IMR-90 (cell line): ENCODE measurements at regions not wholly inside any gene's neighbourhood (a gene's known extent, or its start where the extent isn't known, plus 50 kb on each side); places are given as distances from the start of the nearest gene placed in this dataset.

Experiments used
- BHLHE40 ChIP-seq: fragments of 150-350 bp; IDR thresholded peaks from 2 replicates; pipeline ENCODE4 v1.6.1; 2016; ENCODE audit warnings: mild to moderate bottlenecking, low read depth, low read length
- CEBPB ChIP-seq: IDR thresholded peaks from 2 replicates; pipeline ENCODE4 v1.6.1; 2012; ENCODE audit warnings: low read depth, low read length, improper control_type of control experiment
- CHD1 ChIP-seq: IDR thresholded peaks from 2 replicates; pipeline ENCODE4 v1.6.1; 2012; ENCODE audit warnings: low read depth, low read length, improper control_type of control experiment
- CTCF ChIP-seq: conservative IDR thresholded peaks from 2 replicates; pipeline ENCODE4 v1.5.1; 2012; ENCODE audit warnings: mild to moderate bottlenecking, low read depth, low read length, improper control_type of control experiment
- FOS ChIP-seq: fragments of 150-350 bp; IDR thresholded peaks from 2 replicates; pipeline ENCODE4 v1.6.1; 2016; ENCODE audit warnings: low read depth, low read length
- MAFK ChIP-seq: IDR thresholded peaks from 2 replicates; pipeline ENCODE4 v1.6.1; 2012; ENCODE audit warnings: low read depth, low read length, improper control_type of control experiment
- MAZ ChIP-seq: IDR thresholded peaks from 2 replicates; pipeline ENCODE4 v1.6.1; 2012; ENCODE audit warnings: low read depth, mild to moderate bottlenecking, low read length, improper control_type of control experiment, moderate library complexity, borderline replicate concordance
- MXI1 ChIP-seq: IDR thresholded peaks from 2 replicates; pipeline ENCODE4 v1.6.1; 2012; ENCODE audit warnings: low read depth, mild to moderate bottlenecking, low read length, moderate library complexity, borderline replicate concordance
- POLR2A ChIP-seq: IDR thresholded peaks from 2 replicates; pipeline ENCODE4 v1.6.1; 2012; ENCODE audit warnings: mild to moderate bottlenecking, low read depth, low read length
- RAD21 ChIP-seq: IDR thresholded peaks from 2 replicates; pipeline ENCODE4 v1.6.1; 2012; ENCODE audit warnings: low read length, improper control_type of control experiment
- RCOR1 ChIP-seq: IDR thresholded peaks from 2 replicates; pipeline ENCODE4 v1.6.1; 2012; ENCODE audit warnings: mild to moderate bottlenecking, low read length, improper control_type of control experiment; ENCODE audit not compliant: insufficient replicate concordance
- RFX5 ChIP-seq: IDR thresholded peaks from 2 replicates; pipeline ENCODE4 v1.8.0; 2012; ENCODE audit warnings: low read depth, mild to moderate bottlenecking, low read length, moderate library complexity
- SMC3 ChIP-seq: fragments of 150-350 bp; IDR thresholded peaks from 2 replicates; pipeline ENCODE4 v1.6.1; 2016; ENCODE audit warnings: low read depth, mild to moderate bottlenecking, antibody characterized with exemption, low read length, moderate library complexity
- USF2 ChIP-seq: fragments of 150-350 bp; IDR thresholded peaks from 2 replicates; pipeline ENCODE4 v1.6.1; 2017; ENCODE audit warnings: mild to moderate bottlenecking, antibody characterized with exemption, low read length, low read depth

- TF ChIP-seq CTCF, result no peak
- no peak for TF ChIP-seq POLR2A
- no peak for TF ChIP-seq CEBPB
- no peak for TF ChIP-seq MAFK
- TF ChIP-seq FOS, result no peak
- no peak for TF ChIP-seq SMC3
- no peak for TF ChIP-seq MAZ
- no peak for TF ChIP-seq MXI1
- no peak for TF ChIP-seq RAD21
- no peak for TF ChIP-seq RFX5
- no peak for TF ChIP-seq BHLHE40
- no peak for TF ChIP-seq USF2
- no peak for TF ChIP-seq CHD1
- no peak for TF ChIP-seq RCOR1
Measured at GRCh38 chr3:76756577-76756976, 283.3 kb upstream of the ROBO2 start.
